Fibroblast of lung (primary cell): ENCODE measurements at regions not wholly inside any gene's neighbourhood (a gene's known extent, or its start where the extent isn't known, plus 50 kb on each side); places are given as distances from the start of the nearest gene placed in this dataset.
"Not testable (repeated sequence)": the region's sequence is repeated elsewhere in the genome, so short reads cannot be mapped to it uniquely, and the experiment has no call there.

Experiments used
- DNase-seq, 2 donors: peaks; one replicate each; pipeline versions ENCODE4 v3.0.0 to v3.0.0-alpha.2; 2010; ENCODE audit warnings: low read depth in 2 of 2
- H2AFZ ChIP-seq: 2 replicates; pipeline ENCODE4 v1.5.1; 2012; ENCODE audit warnings: low read length, control low read depth, inconsistent platforms
- H3K27ac ChIP-seq: 2 replicates; pipeline ENCODE4 v1.5.1; 2011; ENCODE audit warnings: low read length, control low read depth; ENCODE audit not compliant: insufficient read depth
- H3K27me3 ChIP-seq: 2 replicates; pipeline ENCODE4 v1.5.1; 2011; ENCODE audit warnings: mild to moderate bottlenecking, low read length; ENCODE audit not compliant: control insufficient read depth, insufficient read depth
- H3K36me3 ChIP-seq: 2 replicates; pipeline ENCODE4 v1.5.1; 2011; ENCODE audit warnings: low read length; ENCODE audit not compliant: control insufficient read depth, insufficient read depth
- H3K4me1 ChIP-seq: 2 replicates; pipeline ENCODE4 v1.5.1; 2011; ENCODE audit warnings: low read length; ENCODE audit not compliant: control insufficient read depth, insufficient read depth; ENCODE audit errors: extremely low read depth
- H3K4me2 ChIP-seq: 2 replicates; pipeline ENCODE4 v1.5.1; 2011; ENCODE audit warnings: low read length, control low read depth; ENCODE audit not compliant: insufficient read depth; ENCODE audit errors: extremely low read depth
- H3K4me3 ChIP-seq, 4 experiments: fragments of 200-600 bp in 1 of 4; sonication (generic) in 1 of 4; replicated peaks in 1 of 4; 2 replicates each; pipeline ENCODE4 v1.5.1; 2011 to 2016; ENCODE audit warnings: low read length in 4 of 4, low read depth in 3 of 4, mild to moderate bottlenecking in 3 of 4, control low read depth in 2 of 4, inconsistent platforms in 1 of 4, mixed read lengths in 1 of 4; ENCODE audit not compliant: insufficient read depth in 1 of 4; ENCODE audit errors: control extremely low read depth in 1 of 4
- H3K79me2 ChIP-seq: 2 replicates; pipeline ENCODE4 v1.5.1; 2012; ENCODE audit warnings: mild to moderate bottlenecking, low read length, inconsistent platforms; ENCODE audit not compliant: control insufficient read depth, insufficient read depth
- H3K9ac ChIP-seq: 2 replicates; pipeline ENCODE4 v1.5.1; 2011; ENCODE audit warnings: mild to moderate bottlenecking, low read length, control low read depth; ENCODE audit not compliant: insufficient read depth
- H3K9me3 ChIP-seq: 2 replicates; pipeline ENCODE4 v1.5.1; 2012; ENCODE audit warnings: low read depth, low read length; ENCODE audit not compliant: control insufficient read depth, insufficient read depth
- H4K20me1 ChIP-seq: 2 replicates; pipeline ENCODE4 v1.5.1; 2011; ENCODE audit warnings: low read length; ENCODE audit not compliant: control insufficient read depth, insufficient read depth; ENCODE audit errors: extremely low read depth
- CTCF ChIP-seq, 2 donors: IDR thresholded peaks in 1 of 2; conservative IDR thresholded peaks in 1 of 2; 1 replicate in 1 of 2; 2 replicates in 1 of 2; pipeline ENCODE4 v1.5.1; 2011 to 2012; ENCODE audit warnings: low read length in 2 of 2, control low read depth in 1 of 2, inconsistent platforms in 1 of 2, low read depth in 1 of 2, mild to moderate bottlenecking in 1 of 2
- EZH2 ChIP-seq: IDR thresholded peaks from 2 replicates; pipeline ENCODE4 v1.5.1; 2012; ENCODE audit warnings: low read length, control low read depth, mild to moderate bottlenecking; ENCODE audit errors: missing control alignments

- Histone ChIP-seq H4K20me1 (no peaks in the 10 kb centered on the region), H3K4me3 (no peak overlapping the region), H2AFZ (no peak overlapping the region), H3K27me3 (no peaks in the 10 kb centered on the region), H3K4me2 (no peak overlapping the region), H3K4me1 (no peaks in the 10 kb centered on the region), H3K9ac (no peak overlapping the region), H3K9me3 (no peaks in the 10 kb centered on the region), H3K27ac (no peak overlapping the region), H3K36me3 (no peaks in the 10 kb centered on the region), H3K79me2 (no peaks in the 10 kb centered on the region)
- DNase-seq = no peak
- TF ChIP-seq CTCF (conservative IDR thresholded peaks at IDR 0.05 in 1 of 2, IDR thresholded peaks at IDR 0.05 in 1 of 2; ENCODE audit: low read depth in 1 of 2, low read length in 2 of 2) = no peak
- TF ChIP-seq EZH2 = no peak
Measured at GRCh38 chrX:915427-916229, 285.0 kb downstream of the SHOX start.

DNA sequence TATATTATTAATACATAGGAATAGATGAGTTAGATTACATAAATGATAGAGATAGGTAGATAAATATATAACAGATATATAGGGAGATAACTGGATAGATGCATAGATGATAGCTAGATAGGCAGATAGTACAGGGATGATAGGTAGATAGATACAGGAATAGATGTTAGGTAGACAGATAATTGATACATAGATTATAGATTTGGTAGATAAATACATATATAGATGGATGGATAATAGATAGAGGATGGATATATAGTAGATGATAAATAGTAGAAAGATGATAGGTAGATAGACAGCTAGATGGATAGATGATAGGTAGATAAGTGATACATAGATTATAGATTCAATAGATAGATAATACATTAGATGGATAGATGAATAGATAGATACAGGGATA, 283.6 kb downstream of the SHOX start:
- DNase-seq = no peak
- Histone ChIP-seq H3K27ac (no peak overlapping the region), H3K27me3 (no peaks in the 10 kb centered on the region), H3K4me3 (no peak overlapping the region), H3K9ac (no peak overlapping the region), H4K20me1 (no peaks in the 10 kb centered on the region), H3K9me3 (no peaks in the 10 kb centered on the region), H3K36me3 (no peaks in the 10 kb centered on the region), H3K4me1 (no peaks in the 10 kb centered on the region), H3K79me2 (no peaks in the 10 kb centered on the region), H2AFZ (no peak overlapping the region), H3K4me2 (no peak overlapping the region)
- TF ChIP-seq EZH2 (no peak), CTCF (conservative IDR thresholded peaks at IDR 0.05 in 1 of 2, IDR thresholded peaks at IDR 0.05 in 1 of 2; ENCODE audit: low read depth in 1 of 2, low read length in 2 of 2) (no peak)

- Histone ChIP-seq H3K79me2 (no peaks in the 10 kb centered on the region), H3K9me3 (no peaks in the 10 kb centered on the region), H3K4me2 (no peak overlapping the region), H3K36me3 (no peaks in the 10 kb centered on the region), H3K4me1 (no peaks in the 10 kb centered on the region), H4K20me1 (no peaks in the 10 kb centered on the region), H2AFZ (no peak overlapping the region), H3K27ac (no peak overlapping the region), H3K27me3 (no peaks in the 10 kb centered on the region), H3K4me3 (no peak overlapping the region), H3K9ac (no peak overlapping the region)
- no peak for DNase-seq
- TF ChIP-seq EZH2 (no peak), CTCF (conservative IDR thresholded peaks at IDR 0.05 in 1 of 2, IDR thresholded peaks at IDR 0.05 in 1 of 2; ENCODE audit: low read depth in 1 of 2, low read length in 2 of 2) (no peak)
Measured at GRCh38 chrX:912677-913076, 282.1 kb downstream of the SHOX start.

- not testable (repeated sequence) for H4K20me1 ChIP-seq, H3K9me3 ChIP-seq, H3K27me3 ChIP-seq, H3K4me1 ChIP-seq, H3K4me3 ChIP-seq, H3K79me2 ChIP-seq, H3K27ac ChIP-seq, H3K36me3 ChIP-seq, DNase-seq, H2AFZ ChIP-seq, H3K4me2 ChIP-seq, H3K9ac ChIP-seq
Measured at GRCh38 chrX:909068-909467, 278.5 kb downstream of the SHOX start.
